Osteoblast (primary cell): ENCODE measurements at regions not wholly inside any gene's neighbourhood (a gene's known extent, or its start where the extent isn't known, plus 50 kb on each side); places are given as distances from the start of the nearest gene placed in this dataset.

Source experiments
- DNase-seq: peaks from one replicate; pipeline ENCODE4 v3.0.0; 2011; ENCODE audit warnings: low spot score, mixed read lengths; ENCODE audit not compliant: insufficient read length; ENCODE audit errors: missing footprints
- H2AFZ ChIP-seq: 2 replicates; pipeline ENCODE4 v1.6.0; 2011; ENCODE audit warnings: mild to moderate bottlenecking, low read length
- H3K27ac ChIP-seq: 2 replicates; pipeline ENCODE4 v1.5.1; 2011; ENCODE audit warnings: mild to moderate bottlenecking, low read depth, low read length, moderate library complexity
- H3K27me3 ChIP-seq: 2 replicates; pipeline ENCODE4 v1.6.0; 2012; ENCODE audit warnings: mild to moderate bottlenecking, control low read depth, inconsistent platforms, low read length, moderate library complexity; ENCODE audit not compliant: insufficient read depth
- H3K36me3 ChIP-seq: 2 replicates; pipeline ENCODE4 v1.5.1; 2011; ENCODE audit warnings: mild to moderate bottlenecking, low read length, control low read depth, moderate library complexity; ENCODE audit not compliant: insufficient read depth
- H3K4me1 ChIP-seq: 2 replicates; pipeline ENCODE4 v1.5.1; 2011; ENCODE audit warnings: mild to moderate bottlenecking, low read length, control low read depth, moderate library complexity; ENCODE audit not compliant: insufficient read depth
- H3K4me2 ChIP-seq: 2 replicates; pipeline ENCODE4 v1.6.0; 2011; ENCODE audit warnings: mild to moderate bottlenecking, low read length; ENCODE audit not compliant: insufficient read depth
- H3K4me3 ChIP-seq: fragments of 200-600 bp; sonication (generic); 3 replicates; pipeline ENCODE4 v1.5.1; 2012; ENCODE audit warnings: mild to moderate bottlenecking, low read length, inconsistent platforms; ENCODE audit not compliant: insufficient read depth
- H3K79me2 ChIP-seq: 2 replicates; pipeline ENCODE4 v1.6.0; 2012; ENCODE audit warnings: mild to moderate bottlenecking, low read length, control low read depth, inconsistent platforms; ENCODE audit not compliant: insufficient read depth
- H3K9me3 ChIP-seq: 2 replicates; pipeline ENCODE4 v1.5.1; 2011; ENCODE audit warnings: low read depth, low read length, control low read depth
- H4K20me1 ChIP-seq: 2 replicates; pipeline ENCODE4 v1.6.0; 2012; ENCODE audit warnings: mild to moderate bottlenecking, low read length, control low read depth; ENCODE audit not compliant: insufficient read depth
- CTCF ChIP-seq: IDR thresholded peaks from 2 replicates; pipeline ENCODE4 v1.5.1; 2011; ENCODE audit warnings: mild to moderate bottlenecking, low read depth, low read length, moderate library complexity; ENCODE audit errors: extremely low read depth

DNA sequence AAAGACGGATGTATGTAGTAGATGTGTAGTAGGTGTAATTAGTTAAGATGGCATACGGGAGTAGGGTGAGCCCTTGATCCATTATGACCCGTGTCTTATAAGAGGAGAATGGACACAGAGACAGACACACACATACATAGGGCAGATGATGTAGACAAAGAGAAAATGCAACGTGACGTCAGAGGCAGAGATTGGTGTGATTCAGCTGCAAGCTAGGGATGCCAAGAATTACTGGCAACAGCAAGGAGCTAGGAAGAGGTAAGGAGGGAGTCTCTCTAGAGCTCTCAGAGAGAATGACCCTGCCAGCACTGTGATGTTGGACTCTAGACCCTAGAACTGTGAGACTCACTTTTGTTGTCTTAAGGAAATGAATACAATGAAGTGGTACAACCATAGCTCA, 247.0 kb upstream of the HABP2 start:
- no peak for TF ChIP-seq CTCF
- no peak overlapping the region for H2AFZ ChIP-seq
- H3K79me2 ChIP-seq, result no peaks in the 10 kb centered on the region
- H3K9me3 ChIP-seq, result no peaks in the 10 kb centered on the region
- H3K4me1 ChIP-seq, result no peaks in the 10 kb centered on the region
- H3K27me3 ChIP-seq, result peaks cover 9% of the 10 kb centered on the region
- H3K27ac ChIP-seq, result no peak overlapping the region
- no peaks in the 10 kb centered on the region for H3K36me3 ChIP-seq
- no peak for DNase-seq
- no peaks in the 10 kb centered on the region for H4K20me1 ChIP-seq
- no peak overlapping the region for H3K4me3 ChIP-seq
- H3K4me2 ChIP-seq, result no peak overlapping the region

- Histone ChIP-seq H4K20me1 (no peaks in the 10 kb centered on the region), H3K4me2 (no peak overlapping the region)
- no peak for TF ChIP-seq CTCF
Measured at GRCh38 chr10:113309791-113310190, 243.1 kb upstream of the HABP2 start.

GRCh38 chr10:113310347-113310746, 242.5 kb upstream of the HABP2 start:
- TF ChIP-seq CTCF, result no peak
- no peak for DNase-seq
- no peaks in the 10 kb centered on the region for H3K4me1 ChIP-seq
- H3K27me3 ChIP-seq, result peaks cover 21% of the 10 kb centered on the region
- H2AFZ ChIP-seq, result no peak overlapping the region
- H3K9me3 ChIP-seq, result peaks cover 2% of the 10 kb centered on the region
- H3K4me2 ChIP-seq, result no peak overlapping the region
- no peaks in the 10 kb centered on the region for H4K20me1 ChIP-seq
- H3K79me2 ChIP-seq, result no peaks in the 10 kb centered on the region
- H3K27ac ChIP-seq, result no peak overlapping the region
- no peaks in the 10 kb centered on the region for H3K36me3 ChIP-seq
- H3K4me3 ChIP-seq, result no peak overlapping the region

More at GRCh38 chr10:113309791-113310190, 243.1 kb upstream of the HABP2 start:
- no peak for DNase-seq
- peaks cover 2% of the 10 kb centered on the region for H3K9me3 ChIP-seq
- H3K27ac ChIP-seq, result no peak overlapping the region
- H3K4me1 ChIP-seq, result no peaks in the 10 kb centered on the region
- no peaks in the 10 kb centered on the region for H3K79me2 ChIP-seq
- H3K27me3 ChIP-seq, result peaks cover 21% of the 10 kb centered on the region
- no peak overlapping the region for H2AFZ ChIP-seq
- H3K36me3 ChIP-seq, result no peaks in the 10 kb centered on the region
- no peak overlapping the region for H3K4me3 ChIP-seq

DNA sequence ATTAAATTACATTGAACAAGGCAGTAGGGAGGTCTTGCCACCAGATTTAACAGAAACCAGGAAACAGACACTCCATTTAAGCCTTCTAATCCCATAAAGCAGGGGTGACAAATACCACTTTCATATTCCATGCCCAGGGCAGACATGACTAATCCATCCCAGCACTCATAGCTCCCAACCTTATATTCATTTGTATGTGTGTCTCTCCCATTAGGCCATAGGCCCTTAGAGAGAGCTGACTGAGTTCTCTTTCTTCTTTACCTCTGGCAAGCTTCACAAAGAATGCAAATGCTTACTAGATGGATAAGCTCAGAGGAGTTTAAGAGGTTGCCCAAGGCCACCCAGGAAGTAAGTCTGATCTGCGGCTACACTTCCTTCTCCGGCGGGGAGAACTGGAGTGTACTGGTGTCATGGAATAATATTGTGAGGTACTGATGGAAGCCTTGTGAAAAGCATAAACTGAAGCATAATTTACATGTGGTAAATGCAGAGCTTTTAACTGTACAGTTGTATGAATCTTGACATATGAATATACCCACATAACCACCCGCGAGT, 239.7 kb upstream of the HABP2 start:
- no peak for TF ChIP-seq CTCF
- no peaks in the 10 kb centered on the region for H3K4me1 ChIP-seq
- H3K4me2 ChIP-seq, result no peak overlapping the region
- H3K27me3 ChIP-seq, result peaks cover 27% of the 10 kb centered on the region
- H4K20me1 ChIP-seq, result no peaks in the 10 kb centered on the region
- H3K36me3 ChIP-seq, result no peaks in the 10 kb centered on the region
- H2AFZ ChIP-seq, result no peak overlapping the region
- no peak for DNase-seq
- H3K27ac ChIP-seq, result no peak overlapping the region
- H3K4me3 ChIP-seq, result no peak overlapping the region
- H3K9me3 ChIP-seq, result peaks cover 2% of the 10 kb centered on the region
- H3K79me2 ChIP-seq, result no peaks in the 10 kb centered on the region
